NCI-H187 (cell line): ENCODE measurements at regions not wholly inside any gene's neighbourhood (a gene's known extent, or its start where the extent isn't known, plus 50 kb on each side); places are given as distances from the start of the nearest gene placed in this dataset.
A peak's percentile ranks its signal among the peaks of the same experiment; 100 is the strongest.
"Not testable (repeated sequence)": the region's sequence is repeated elsewhere in the genome, so short reads cannot be mapped to it uniquely, and the experiment has no call there.

Experiments
- DNase-seq, 2 experiments: peaks; one replicate each; lab custom pipeline; 2025; lab: John Stamatoyannopoulos, UW

- DNase-seq, result no peak
Measured at GRCh38 chr1:68868606-68869005, 371.7 kb upstream of the DEPDC1 start.

GRCh38 chr1:68873144-68873543 lies 376.3 kb upstream of the DEPDC1 start:
- DNase-seq, result no peak

- DNase-seq, result peak in 1 of 2 experiments; percentile 20
Measured at GRCh38 chr1:68881330-68882194, 384.7 kb upstream of the DEPDC1 start.

GRCh38 chr1:68889471-68889870 lies 392.6 kb upstream of the DEPDC1 start:
- DNase-seq, result no peak

- no peak for DNase-seq
Measured at GRCh38 chr1:68890736-68891135, 393.9 kb upstream of the DEPDC1 start.

GRCh38 chr1:68904477-68904876 lies 407.6 kb upstream of the DEPDC1 start:
- DNase-seq, result no peak

- no peak for DNase-seq
Measured at GRCh38 chr1:68906431-68906830, 409.5 kb upstream of the DEPDC1 start.

- no peak for DNase-seq
Measured at GRCh38 chr1:68907491-68907890, 410.6 kb upstream of the DEPDC1 start.

GRCh38 chr1:68908316-68908715 lies 411.4 kb upstream of the DEPDC1 start:
- no peak for DNase-seq

GRCh38 chr1:68916221-68916902 lies 419.5 kb upstream of the DEPDC1 start:
- no peak for DNase-seq

- no peak for DNase-seq
Measured at GRCh38 chr1:68917456-68917855, 420.6 kb upstream of the DEPDC1 start.

GRCh38 chr1:68918563-68918962 lies 421.7 kb upstream of the DEPDC1 start:
- no peak for DNase-seq

- no peak for DNase-seq
Measured at GRCh38 chr1:68919075-68919474, 422.2 kb upstream of the DEPDC1 start.

GRCh38 chr1:68923475-68924088 lies 426.7 kb upstream of the DEPDC1 start:
- not testable (repeated sequence) for DNase-seq

GRCh38 chr1:68930101-68930500 lies 433.2 kb upstream of the DEPDC1 start:
- no peak for DNase-seq

GRCh38 chr1:68936530-68936929 lies 439.6 kb upstream of the DEPDC1 start:
- no peak for DNase-seq

- DNase-seq, result no peak
Measured at GRCh38 chr1:68938051-68938666, 441.3 kb upstream of the DEPDC1 start.

- DNase-seq, result no peak
Measured at GRCh38 chr1:68950036-68950435, 453.2 kb upstream of the DEPDC1 start.

- no peak for DNase-seq
Measured at GRCh38 chr1:68953311-68953710, 456.4 kb upstream of the DEPDC1 start.

- no peak for DNase-seq
Measured at GRCh38 chr1:68954841-68955240, 458.0 kb upstream of the DEPDC1 start.

GRCh38 chr1:68955424-68955823 lies 458.5 kb upstream of the DEPDC1 start:
- no peak for DNase-seq

- no peak for DNase-seq
Measured at GRCh38 chr1:68958958-68959357, 462.1 kb upstream of the DEPDC1 start.
